HG03442 (cell line): ENCODE measurements at regions not wholly inside any gene's neighbourhood (a gene's known extent, or its start where the extent isn't known, plus 50 kb on each side); places are given as distances from the start of the nearest gene placed in this dataset.
"Not testable (repeated sequence)": the region's sequence is repeated elsewhere in the genome, so short reads cannot be mapped to it uniquely, and the experiment has no call there.

Experiments used
- ATAC-seq: cut with Tn5 transposase; IDR thresholded peaks from one replicate; pipeline ENCODE4 v1.9.1; 2021; ENCODE audit warnings: mild to moderate bottlenecking, moderate library complexity; ENCODE audit not compliant: unreplicated experiment

DNA sequence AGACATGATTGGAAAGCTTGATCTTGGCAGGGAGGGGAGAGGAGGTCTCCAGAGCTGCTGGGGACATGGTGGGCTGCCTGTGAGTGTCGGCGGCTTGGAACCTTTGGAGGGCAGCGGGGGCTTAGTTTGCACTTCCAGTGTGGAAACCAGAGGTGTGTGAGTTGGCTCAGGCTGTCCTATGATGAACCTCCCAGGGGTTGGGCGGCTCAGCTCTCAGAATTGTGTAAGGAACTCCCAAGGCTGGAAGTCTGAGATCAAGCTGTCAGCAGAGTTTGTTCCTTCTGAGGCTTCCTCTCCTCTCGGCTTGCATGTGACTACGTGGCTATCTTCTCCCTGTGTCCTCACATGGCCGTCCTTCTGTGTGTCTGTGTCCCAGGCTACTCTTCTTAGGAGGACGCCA lies 87.9 kb upstream of the B3GAT1 start:
- no peak for ATAC-seq

DNA sequence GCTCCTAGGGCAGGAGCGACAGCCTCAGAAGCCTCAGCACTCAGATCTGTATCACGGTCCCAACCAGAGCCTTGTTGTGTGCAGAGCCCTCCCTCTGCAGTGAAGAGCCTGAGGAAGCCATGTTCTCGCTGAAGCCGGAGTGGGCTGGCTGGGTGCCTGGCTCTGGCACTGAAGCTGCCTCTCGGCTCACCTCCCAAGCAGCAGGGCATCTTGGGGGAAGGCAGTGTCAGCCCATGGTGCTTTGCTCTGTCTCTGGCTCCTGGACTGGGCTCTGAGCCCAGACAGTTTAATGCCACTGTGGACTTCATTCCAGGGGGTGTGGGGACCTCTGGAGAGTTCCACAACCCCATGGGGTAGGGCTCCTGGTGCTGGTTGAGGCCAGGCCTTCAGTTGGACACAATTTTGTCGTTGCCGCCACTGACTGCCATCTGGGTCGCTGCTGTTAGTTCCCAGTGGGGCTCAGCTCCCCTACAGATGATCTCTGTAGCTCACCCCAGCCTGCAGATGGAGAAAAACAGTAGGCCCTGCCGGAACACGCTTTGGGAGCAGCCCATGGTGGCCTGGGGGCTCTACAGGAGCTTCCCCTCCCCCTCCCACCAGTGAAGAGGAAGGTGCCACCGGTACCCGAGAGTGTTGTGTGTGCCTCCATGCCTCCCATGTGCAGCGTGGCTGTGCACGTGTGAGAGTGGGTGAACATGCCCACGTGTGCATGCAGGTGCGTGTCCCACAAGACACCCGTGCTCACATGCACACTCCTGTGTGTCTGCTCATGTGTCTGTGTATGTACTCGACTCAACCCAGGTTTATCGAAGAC lies 86.5 kb upstream of the B3GAT1 start:
- no peak for ATAC-seq

GRCh38 chr11:134497586-134497985 lies 85.5 kb upstream of the B3GAT1 start:
- ATAC-seq = no peak

DNA sequence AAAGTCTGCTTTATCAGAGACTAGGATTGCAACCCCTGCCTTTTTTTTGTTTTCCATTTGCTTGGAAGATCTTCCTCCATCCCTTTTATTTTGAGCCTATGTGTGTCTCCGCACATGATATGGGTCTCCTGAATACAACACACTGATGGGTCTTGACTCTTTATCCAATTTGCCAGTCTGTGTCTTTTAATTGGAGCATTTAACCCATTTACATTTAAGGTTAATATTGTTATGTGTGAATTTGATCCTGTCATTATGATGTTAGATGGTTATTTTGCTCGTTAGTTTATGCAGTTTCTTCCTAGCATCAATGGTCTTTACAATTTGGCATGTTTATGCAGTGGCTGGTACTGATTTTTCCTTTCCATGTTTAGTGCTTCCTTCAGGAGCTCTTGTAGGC lies 84.0 kb upstream of the B3GAT1 start:
- not testable (repeated sequence) for ATAC-seq

- not testable (repeated sequence) for ATAC-seq
Measured at GRCh38 chr11:134494395-134494794, 82.4 kb upstream of the B3GAT1 start.

DNA sequence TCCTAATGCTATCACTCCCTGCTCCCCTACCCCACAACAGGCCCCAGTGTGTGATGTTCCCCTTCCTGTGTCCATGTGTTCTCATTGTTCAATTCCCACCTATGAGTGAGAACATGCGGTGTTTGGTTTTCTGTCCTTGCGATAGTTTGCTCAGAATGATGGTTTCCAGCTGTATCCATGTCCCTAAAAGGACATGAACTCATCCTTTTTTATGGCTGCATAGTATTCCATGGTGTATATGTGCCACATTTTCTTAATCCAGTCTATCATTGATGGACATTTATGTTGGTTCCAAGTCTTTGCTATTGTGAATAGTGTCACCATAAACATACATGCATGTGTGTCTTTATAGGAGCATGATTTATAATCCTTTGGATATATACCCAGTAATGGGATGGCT lies 80.4 kb upstream of the B3GAT1 start:
- ATAC-seq = not testable (repeated sequence)

GRCh38 chr11:134489728-134490127 lies 77.7 kb upstream of the B3GAT1 start:
- no peak for ATAC-seq

GRCh38 chr11:134488913-134489312 lies 76.9 kb upstream of the B3GAT1 start:
- no peak for ATAC-seq

GRCh38 chr11:134488512-134488911 lies 76.5 kb upstream of the B3GAT1 start:
- no peak for ATAC-seq

DNA sequence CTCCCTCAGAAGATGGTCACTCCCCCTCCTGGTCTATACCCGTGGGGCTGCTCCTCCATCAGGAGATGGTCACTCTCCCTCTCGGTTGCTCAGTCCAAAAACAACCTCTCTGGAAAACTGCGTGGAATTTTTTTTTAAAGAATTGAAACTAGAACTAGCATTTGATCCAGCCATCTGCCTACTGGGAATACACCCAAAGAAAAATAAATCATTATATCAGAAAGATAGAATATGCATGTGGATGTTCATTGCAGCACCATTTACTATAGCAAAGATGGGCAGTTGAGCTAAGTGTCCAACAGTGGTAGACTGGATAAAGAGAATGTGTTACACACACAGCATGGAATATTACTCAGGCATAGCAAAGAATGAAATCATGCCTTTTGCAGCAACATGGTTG lies 75.7 kb upstream of the B3GAT1 start:
- ATAC-seq = no peak

GRCh38 chr11:134486704-134487103 lies 74.7 kb upstream of the B3GAT1 start:
- no peak for ATAC-seq

- no peak for ATAC-seq
Measured at GRCh38 chr11:134486106-134486505, 74.1 kb upstream of the B3GAT1 start.

- ATAC-seq = no peak
Measured at GRCh38 chr11:134485316-134485715, 73.3 kb upstream of the B3GAT1 start.

DNA sequence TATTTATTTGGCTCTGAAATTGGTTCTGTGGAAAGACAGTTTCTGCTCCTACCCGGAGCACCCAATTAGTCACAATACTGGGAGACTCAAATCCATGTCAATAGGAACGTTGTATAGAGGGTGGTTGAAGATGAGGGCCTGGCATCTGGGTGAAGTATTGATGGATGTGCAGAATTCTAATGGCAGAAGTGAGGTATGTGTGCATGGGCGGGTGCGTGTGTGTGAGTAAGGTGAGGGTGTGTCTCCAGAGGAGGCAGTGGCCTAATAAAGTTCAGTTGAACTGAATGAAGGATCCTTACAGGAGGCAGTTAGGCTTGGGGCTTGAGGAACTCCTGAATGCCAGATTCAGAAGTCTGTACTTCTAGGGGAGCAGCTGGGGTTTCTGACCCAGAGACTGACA lies 71.8 kb upstream of the B3GAT1 start:
- ATAC-seq = no peak

DNA sequence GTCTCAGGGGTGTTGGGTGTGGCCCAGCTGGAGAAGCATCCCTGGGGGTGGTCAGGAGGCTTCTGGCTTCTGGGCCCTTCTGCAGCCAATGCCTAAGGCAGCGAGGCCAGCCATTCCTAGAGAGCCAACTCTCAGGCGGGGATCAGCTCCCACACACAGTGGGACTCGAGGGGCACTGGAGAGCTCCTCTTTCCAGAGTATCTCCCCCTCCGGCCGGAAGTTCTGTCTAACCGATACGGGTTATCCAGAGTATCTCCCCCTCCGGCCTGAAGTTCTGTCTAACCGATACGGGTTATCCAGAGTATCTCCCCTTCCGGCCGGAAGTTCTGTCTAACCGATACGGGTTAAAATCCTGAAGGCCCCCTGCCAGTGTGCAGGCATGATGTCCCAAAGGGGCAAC lies 71.2 kb upstream of the B3GAT1 start:
- no peak for ATAC-seq

GRCh38 chr11:134482865-134483264 lies 70.8 kb upstream of the B3GAT1 start:
- no peak for ATAC-seq

DNA sequence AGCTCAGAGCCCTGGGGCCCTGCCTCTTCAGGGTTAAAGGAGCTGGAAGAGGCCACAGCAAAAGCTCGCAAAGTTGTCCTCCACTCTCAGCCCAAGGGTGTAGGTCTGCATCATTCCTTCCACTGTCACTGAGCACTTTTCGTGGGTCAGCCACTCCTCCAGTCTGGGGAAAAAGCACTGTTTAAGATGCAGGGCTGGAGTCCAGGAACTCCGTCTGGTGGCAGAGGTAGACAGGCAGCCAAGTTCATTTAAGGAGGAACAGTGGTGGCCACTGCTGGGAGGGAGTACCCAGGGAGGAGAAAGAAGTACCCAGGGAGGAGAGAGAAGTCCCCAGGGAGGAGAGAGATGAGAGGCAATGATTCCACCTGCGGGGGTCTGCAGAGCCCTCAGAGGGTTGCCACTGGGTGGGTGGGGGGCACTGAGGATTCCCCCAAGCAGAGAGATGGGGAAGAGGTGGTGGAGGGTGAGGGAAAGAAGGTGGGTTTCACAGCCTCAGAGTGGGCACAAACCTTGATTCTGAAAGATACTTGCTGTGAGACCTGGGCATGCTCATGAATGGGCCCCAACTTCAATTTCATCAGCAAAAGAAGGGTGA lies 70.0 kb upstream of the B3GAT1 start:
- ATAC-seq = no peak

DNA sequence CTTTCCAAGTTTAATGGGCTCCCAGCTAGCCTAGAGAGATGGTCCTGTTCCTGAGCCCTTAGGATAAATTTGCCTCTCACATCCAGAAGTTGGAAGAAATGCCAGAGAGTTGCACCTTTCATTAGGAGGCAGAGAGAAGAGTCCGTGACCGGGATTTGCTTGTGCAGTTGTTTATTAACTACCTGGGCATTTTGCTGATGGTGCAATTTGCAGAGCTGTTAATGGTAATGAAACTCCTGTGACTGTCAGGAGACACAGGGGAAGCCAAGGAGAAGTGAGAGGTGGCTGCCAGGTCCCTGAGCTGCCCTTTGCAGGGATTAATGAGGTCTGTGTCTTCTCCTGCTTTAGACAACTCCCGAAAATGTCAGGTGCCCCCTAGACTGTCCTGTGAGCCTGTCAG lies 69.1 kb upstream of the B3GAT1 start:
- ATAC-seq = no peak

GRCh38 chr11:134480136-134480712 lies 68.2 kb upstream of the B3GAT1 start:
- no peak for ATAC-seq

- ATAC-seq = no peak
Measured at GRCh38 chr11:134479206-134480135, 67.4 kb upstream of the B3GAT1 start.

- ATAC-seq = no peak
Measured at GRCh38 chr11:134478611-134479010, 66.6 kb upstream of the B3GAT1 start.
